Activated T-cell treated with anti-CD3 and anti-CD28 coated beads, Interleukin-2, amount 50 U/mL, for 4 hours (primary cell): ENCODE measurements at regions not wholly inside any gene's neighbourhood (a gene's known extent, or its start where the extent isn't known, plus 50 kb on each side); places are given as distances from the start of the nearest gene placed in this dataset.
"Not testable (repeated sequence)": the region's sequence is repeated elsewhere in the genome, so short reads cannot be mapped to it uniquely, and the experiment has no call there.

Source experiments
- ATAC-seq, 2 donors: fragments of 200-7000 bp; cut with Tn5 transposase; one replicate each; pipeline ENCODE4 v1.10.0; 2021
- DNase-seq: peaks from one replicate; pipeline ENCODE4 v3.0.0-alpha.2; 2020
- H3K27me3 Mint-ChIP-seq: one replicate; pipeline ENCODE4 v1.8.0; 2021; ENCODE audit warnings: low read depth, mixed read lengths
- H3K36me3 Mint-ChIP-seq: one replicate; pipeline ENCODE4 v1.8.0; 2022; ENCODE audit warnings: mixed read lengths; ENCODE audit not compliant: insufficient read depth
- H3K4me1 Mint-ChIP-seq: one replicate; pipeline ENCODE4 v1.8.0; 2021; ENCODE audit warnings: low read depth, mixed read lengths
- H3K4me3 Mint-ChIP-seq: one replicate; pipeline ENCODE4 v1.8.0; 2021; ENCODE audit warnings: mild to moderate bottlenecking, moderate library complexity, mixed read lengths
- H3K9me3 Mint-ChIP-seq: one replicate; pipeline ENCODE4 v1.8.0; 2021; ENCODE audit warnings: mixed read lengths

DNA sequence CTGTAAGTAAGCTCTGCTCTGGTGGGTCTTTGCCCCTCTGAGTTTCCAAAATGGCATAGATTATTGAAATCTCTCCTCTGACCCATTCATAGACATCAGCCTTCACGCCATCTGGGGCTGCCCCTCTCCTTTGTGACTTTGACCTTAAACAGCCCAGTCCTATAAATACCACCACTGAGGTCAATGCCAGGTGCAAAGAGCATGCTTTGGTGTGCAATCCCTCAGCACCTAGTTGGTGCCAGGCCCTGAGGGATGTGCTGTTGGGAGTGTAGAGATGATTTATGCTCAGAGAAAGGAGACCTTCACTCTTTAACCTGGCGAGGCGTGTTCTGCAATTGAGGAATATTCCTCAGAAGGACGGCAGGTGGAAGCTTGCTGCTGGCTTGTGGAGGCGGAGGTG lies 121.7 kb upstream of the TSHZ3 start:
- Mint-ChIP-seq H3K4me1 (no peaks in the 10 kb centered on the region), H3K36me3 (no peaks in the 10 kb centered on the region), H3K9me3 (no peaks in the 10 kb centered on the region), H3K27me3 (peaks cover 9% of the 10 kb centered on the region), H3K4me3 (no peak overlapping the region)
- ATAC-seq (no peak), DNase-seq (no peak)

DNA sequence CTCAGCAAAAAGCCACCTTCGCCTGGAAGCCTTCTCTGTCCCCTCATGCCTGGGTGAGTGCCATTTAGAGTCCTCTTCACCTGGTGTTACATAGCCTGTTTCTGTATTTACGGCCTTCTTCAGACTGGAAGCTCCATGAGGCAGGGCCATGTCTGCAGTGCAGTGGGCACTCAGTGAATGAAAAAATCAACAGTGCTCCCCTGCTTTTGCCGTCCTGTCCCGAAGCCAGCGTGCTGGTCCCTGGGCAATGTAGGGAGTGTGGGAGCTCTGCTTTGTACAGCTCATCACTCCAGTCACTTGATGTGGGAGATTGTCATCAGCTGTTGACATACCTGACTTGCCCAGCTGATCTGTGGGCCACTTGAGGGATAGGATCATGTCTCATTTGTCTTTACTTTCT lies 129.0 kb upstream of the TSHZ3 start:
- Mint-ChIP-seq H3K4me1 (no peaks in the 10 kb centered on the region), H3K9me3 (no peaks in the 10 kb centered on the region), H3K4me3 (no peak overlapping the region), H3K27me3 (peaks cover 8% of the 10 kb centered on the region), H3K36me3 (no peaks in the 10 kb centered on the region)
- ATAC-seq (no peak), DNase-seq (no peak)

DNA sequence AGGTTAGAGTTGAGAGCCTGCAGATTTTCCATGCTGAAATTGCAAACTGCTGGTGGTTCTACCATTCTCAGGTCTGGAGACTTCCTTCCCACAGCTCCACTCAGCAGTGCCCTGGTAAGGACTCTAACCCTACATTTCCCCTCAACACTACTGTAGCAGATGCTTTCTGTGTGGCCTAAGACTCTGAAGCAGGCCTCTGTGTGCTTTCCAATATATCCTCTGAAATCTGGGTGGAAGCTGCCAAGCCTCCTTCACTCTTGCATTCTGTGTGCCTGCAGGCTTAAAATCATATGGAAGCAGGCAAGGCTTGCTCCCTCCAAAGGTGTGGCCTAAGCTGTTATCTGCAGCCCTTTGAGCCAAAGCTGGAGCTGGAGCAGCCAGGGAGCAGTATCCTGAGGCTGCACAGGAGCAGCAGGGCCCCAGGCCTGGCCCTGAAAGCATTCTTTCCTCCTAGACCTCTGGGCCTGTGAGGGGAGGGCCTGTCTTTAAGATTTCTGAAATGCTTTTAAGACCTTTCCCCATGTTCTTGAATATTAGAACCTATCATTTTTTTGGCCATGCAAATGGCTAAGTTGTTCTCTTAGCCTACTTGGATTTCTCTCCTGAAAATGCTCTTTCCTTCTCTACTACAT lies 134.1 kb upstream of the TSHZ3 start:
- Mint-ChIP-seq H3K4me3 (no peak overlapping the region), H3K36me3 (no peaks in the 10 kb centered on the region), H3K4me1 (no peaks in the 10 kb centered on the region)

DNA sequence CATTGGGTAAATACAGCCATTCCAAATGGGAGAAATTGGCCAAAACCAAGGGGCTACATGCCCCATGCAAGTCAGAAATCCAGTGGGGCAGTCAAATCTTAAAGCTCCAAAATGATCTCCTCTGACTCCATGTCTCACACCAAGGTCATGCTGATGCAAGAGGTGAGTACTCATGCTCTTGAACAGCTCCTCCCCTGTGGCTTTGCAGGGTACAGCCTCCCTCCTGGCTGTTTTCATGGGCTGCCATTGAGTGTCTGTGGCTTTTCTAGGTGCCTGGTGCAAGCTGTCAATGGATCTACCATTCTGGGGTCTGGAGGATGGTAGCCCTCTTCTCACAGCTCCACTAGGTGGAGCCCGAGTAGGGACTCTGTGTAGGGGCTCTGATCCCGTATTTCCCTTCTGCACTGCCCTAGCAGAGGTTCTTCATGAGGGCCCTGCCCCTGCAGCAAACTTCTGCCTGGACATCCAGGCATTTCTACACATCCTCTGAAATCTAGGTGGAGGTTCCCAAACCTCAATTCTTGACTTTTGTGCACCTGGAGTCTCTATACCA lies 135.7 kb upstream of the TSHZ3 start:
- ATAC-seq, H3K4me3 Mint-ChIP-seq, H3K36me3 Mint-ChIP-seq, H3K27me3 Mint-ChIP-seq, H3K4me1 Mint-ChIP-seq, DNase-seq: not testable (repeated sequence)
- peaks cover 17% of the 10 kb centered on the region for H3K9me3 Mint-ChIP-seq

More for the DNA sequence above, 134.1 kb upstream of the TSHZ3 start:
- Mint-ChIP-seq H3K9me3 (peaks cover 17% of the 10 kb centered on the region), H3K27me3 (peaks cover 6% of the 10 kb centered on the region)
- no peak for ATAC-seq
- DNase-seq, result no peak

DNA sequence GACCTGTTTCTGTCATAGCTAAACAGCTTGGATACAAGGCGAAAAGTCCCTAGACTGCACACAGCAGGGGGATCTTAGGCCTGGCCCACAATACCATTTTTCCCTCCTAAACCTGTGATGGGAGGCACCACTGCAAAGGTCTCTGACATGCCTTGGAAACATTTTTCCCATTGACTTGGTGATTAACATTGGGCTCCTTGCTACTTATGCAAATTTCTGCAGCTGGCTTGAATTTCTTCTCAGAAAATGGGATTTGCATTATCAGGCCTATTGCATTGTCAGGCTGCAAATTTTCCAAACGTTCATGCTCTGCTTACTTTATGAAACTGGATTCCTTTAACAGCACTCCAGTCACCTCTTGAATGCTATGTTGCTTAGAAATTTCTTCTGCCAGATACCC lies 136.2 kb upstream of the TSHZ3 start:
- H3K36me3 Mint-ChIP-seq, result no peaks in the 10 kb centered on the region
- ATAC-seq, result no peak
- peaks cover 17% of the 10 kb centered on the region for H3K9me3 Mint-ChIP-seq
- H3K27me3 Mint-ChIP-seq, result peaks cover 2% of the 10 kb centered on the region
- H3K4me1 Mint-ChIP-seq, result no peaks in the 10 kb centered on the region
- no peak overlapping the region for H3K4me3 Mint-ChIP-seq
- DNase-seq, result no peak

DNA sequence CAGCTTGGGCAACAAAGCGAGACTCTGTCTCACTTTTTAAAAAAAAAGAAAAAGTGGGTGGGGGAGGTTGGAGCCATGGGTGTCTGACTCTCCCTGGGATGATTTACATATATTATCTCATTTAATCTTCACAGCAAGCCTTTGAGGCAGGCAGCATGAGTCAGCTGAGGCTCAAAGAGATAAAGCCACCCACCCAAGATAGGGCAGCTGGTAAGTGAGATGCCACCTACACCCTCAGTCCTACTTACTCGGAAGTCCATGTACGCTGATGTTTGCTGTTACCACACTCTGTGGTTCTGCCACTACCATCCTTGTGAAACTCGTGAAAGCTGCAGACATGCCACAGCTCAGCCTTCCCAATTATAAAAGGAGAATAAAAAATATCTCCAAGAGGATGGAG lies 142.0 kb upstream of the TSHZ3 start:
- ATAC-seq, result no peak
- no peak for DNase-seq
- Mint-ChIP-seq H3K4me1 (no peaks in the 10 kb centered on the region), H3K9me3 (no peaks in the 10 kb centered on the region), H3K36me3 (no peaks in the 10 kb centered on the region), H3K4me3 (no peak overlapping the region), H3K27me3 (no peaks in the 10 kb centered on the region)

DNA sequence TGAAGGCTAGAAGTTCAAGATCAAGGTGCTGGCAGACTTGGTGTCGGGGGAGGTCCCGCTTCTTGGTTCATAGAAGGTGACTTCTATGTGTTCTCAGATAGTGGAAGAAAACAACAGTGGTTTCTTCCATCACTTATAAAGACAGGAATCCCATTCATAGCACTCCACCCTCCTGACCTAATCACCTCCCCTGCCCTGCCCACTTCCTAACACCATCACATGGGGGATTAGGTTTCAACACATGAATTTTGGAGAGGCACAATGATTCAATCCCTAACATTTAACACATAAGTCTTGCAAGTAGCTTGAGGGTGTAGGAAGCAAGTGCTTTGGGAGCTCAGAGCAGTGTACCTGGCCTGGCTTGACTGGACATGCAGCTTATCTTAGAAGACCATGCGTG lies 142.8 kb upstream of the TSHZ3 start:
- Mint-ChIP-seq H3K36me3 (no peaks in the 10 kb centered on the region), H3K9me3 (no peaks in the 10 kb centered on the region), H3K4me3 (no peak overlapping the region), H3K4me1 (no peaks in the 10 kb centered on the region), H3K27me3 (no peaks in the 10 kb centered on the region)
- DNase-seq, result no peak
- ATAC-seq, result no peak

DNA sequence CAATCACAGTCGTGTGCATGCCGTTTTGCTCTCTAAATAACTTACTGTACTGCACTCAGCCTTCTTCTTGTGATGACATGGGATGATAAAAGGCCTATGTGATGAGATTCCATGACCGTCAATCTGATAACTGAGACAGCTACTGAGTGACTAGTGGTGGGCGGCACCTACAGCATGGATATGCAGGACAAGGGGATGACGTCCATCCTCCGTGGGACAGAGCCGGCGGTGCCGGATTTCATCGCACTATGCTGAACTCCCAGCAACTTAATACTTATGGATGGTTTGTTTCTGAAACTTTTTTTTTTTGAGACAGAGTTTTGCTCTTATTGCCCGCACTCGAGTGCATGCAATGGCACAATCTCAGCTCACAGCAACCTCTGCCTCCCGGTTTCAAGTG lies 146.8 kb upstream of the TSHZ3 start:
- DNase-seq (no peak), ATAC-seq (no peak)
- Mint-ChIP-seq H3K36me3 (no peaks in the 10 kb centered on the region), H3K4me1 (no peaks in the 10 kb centered on the region), H3K27me3 (peaks cover 3% of the 10 kb centered on the region), H3K4me3 (no peak overlapping the region), H3K9me3 (no peaks in the 10 kb centered on the region)

DNA sequence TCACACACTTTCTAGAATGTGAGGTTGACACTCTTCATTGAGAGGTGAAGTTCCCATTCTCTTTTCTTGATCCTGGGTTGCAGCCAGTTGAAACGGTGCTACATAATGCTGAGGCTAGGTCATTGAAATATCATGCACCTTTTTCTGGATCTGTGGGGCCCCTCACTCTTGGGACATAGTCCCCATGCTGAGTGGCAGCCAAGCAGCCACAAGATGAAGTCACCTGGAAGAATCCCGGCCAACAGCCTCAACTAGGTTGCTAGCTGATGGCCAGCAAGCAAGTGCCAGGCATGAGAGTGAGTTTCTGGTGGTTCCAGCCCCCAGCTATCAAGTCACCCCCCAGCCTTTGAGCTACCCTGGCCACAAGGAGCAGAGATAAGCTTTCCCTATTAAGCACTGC lies 148.5 kb upstream of the TSHZ3 start:
- Mint-ChIP-seq H3K4me3 (no peak overlapping the region), H3K4me1 (no peaks in the 10 kb centered on the region), H3K9me3 (no peaks in the 10 kb centered on the region), H3K36me3 (no peaks in the 10 kb centered on the region), H3K27me3 (peaks cover 3% of the 10 kb centered on the region)
- ATAC-seq, result no peak
- DNase-seq, result no peak

DNA sequence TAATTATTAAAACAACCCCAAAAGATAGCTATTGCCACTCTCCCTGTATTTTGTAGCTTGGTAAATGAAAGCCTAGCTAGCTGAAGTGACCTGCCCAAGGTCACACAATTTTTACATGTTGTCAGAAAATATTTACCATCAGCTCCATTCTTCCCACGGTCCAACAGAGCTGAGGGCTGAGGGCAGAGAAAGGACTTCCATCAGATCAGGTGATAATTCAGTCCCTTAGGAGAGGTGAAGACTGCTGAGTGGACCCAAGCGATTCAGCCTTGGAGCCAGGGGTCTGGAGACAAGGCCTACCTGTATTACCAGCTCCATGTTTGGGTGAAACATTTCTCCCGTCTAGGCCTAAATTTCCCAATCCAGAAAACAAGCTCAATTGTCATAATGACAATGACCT lies 149.5 kb upstream of the TSHZ3 start:
- peaks cover 3% of the 10 kb centered on the region for H3K27me3 Mint-ChIP-seq
- H3K36me3 Mint-ChIP-seq, result no peaks in the 10 kb centered on the region

DNA sequence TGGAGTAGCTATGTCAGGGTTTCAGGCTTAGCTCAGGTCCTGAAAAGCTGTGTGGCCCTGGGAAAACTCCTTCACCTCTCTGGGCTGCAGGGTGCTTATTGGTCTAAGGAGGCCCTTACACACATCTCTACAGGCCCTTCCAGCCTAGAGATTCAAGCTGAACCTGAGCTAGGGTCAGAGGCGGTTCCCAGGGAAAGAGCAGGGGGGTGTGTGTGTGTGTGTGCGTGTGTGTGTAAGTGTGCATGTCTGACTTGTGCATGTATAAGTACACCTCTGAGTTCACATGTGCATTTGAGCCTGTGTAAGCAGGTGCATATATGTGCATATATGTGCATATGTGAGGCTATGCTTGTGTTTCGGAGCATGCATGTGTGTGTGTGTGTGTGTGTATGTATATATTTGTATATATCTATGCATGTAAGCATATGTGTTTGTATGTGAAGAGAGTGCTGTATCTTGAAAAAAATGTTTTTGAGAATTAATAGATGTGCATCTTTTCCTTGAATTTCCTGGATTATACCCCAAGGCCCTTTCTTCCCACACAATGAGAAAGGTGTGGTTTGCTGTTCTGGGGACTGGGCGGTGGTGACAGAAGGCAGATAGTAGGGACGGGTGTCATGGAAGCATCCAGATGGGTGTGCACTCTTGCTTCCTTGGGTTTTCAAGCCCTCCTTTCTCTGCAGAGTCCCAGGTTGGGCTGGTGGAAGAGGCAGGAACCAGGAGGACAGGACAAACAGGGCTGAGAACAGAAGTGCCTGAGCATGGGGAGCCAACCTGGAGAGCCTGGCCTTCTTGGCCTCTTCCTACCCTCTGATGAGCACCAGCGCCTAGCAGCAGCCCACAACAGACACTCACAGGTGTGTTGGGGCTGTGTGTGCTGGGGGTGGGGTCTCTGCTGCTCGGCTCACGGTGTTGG lies 150.3 kb upstream of the TSHZ3 start:
- Mint-ChIP-seq H3K36me3 (no peaks in the 10 kb centered on the region), H3K9me3 (no peaks in the 10 kb centered on the region), H3K4me3 (no peak overlapping the region), H3K27me3 (peaks cover 3% of the 10 kb centered on the region), H3K4me1 (no peaks in the 10 kb centered on the region)
- ATAC-seq (no peak), DNase-seq (no peak)

More for the DNA sequence above, 149.5 kb upstream of the TSHZ3 start:
- Mint-ChIP-seq H3K9me3 (no peaks in the 10 kb centered on the region), H3K4me3 (no peak overlapping the region), H3K4me1 (no peaks in the 10 kb centered on the region)
- ATAC-seq (no peak), DNase-seq (no peak)

DNA sequence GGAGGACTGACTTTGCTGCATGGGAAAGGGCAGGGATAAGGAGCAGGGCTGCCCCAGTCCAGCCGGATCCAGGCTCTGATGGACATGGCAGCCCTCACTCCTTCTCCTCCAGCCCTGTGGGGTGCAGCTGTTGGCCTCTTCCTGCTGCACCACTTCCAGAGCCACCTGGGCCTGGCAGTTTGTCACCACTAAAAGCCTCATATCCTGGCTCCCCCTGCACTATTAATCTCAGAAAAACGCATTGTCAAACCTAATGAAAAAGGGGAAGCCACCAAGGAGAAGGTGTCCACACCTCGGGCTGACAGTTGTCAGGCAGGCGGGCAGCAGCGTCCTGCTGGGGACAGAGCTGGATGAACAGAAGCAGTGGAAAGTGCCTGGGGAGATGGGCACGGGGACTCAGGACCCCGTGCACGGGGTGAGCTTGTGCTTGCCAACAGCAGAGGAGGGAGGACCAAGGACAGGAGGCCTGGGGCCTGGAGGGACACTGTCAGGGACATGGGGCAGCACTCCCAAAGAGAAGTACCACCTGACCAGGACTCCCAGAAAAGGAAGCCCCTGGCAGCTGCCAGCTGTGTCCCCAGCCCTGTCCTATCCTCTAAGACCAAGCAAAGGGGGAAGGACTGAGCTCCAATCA lies 151.1 kb upstream of the TSHZ3 start:
- Mint-ChIP-seq H3K27me3 (peaks cover 3% of the 10 kb centered on the region), H3K4me1 (no peaks in the 10 kb centered on the region), H3K9me3 (no peaks in the 10 kb centered on the region), H3K4me3 (no peak overlapping the region), H3K36me3 (no peaks in the 10 kb centered on the region)
- ATAC-seq (no peak), DNase-seq (no peak)

DNA sequence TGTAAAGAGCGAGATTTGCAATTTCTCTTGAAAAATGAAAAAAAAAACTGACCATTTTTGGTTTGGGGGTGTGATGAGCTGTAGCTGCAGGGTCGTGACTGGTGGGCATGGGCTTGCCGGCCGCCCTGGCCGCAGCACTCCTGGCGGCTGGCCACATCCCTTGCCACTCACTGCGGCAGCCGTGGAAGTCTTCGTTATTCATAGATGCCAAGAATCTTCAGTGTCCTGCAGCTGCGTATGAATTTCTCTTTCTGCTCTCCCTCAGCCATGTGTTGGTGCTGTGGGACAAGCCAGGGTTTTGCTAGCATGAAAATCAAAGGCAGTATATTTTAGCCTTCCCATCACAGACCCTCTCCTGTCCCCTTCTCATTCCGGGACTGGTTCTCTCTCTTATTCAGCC lies 151.7 kb upstream of the TSHZ3 start:
- H3K4me3 Mint-ChIP-seq, result no peak overlapping the region
- no peaks in the 10 kb centered on the region for H3K4me1 Mint-ChIP-seq
- H3K9me3 Mint-ChIP-seq, result no peaks in the 10 kb centered on the region
- no peaks in the 10 kb centered on the region for H3K36me3 Mint-ChIP-seq
- DNase-seq, result no peak
- ATAC-seq, result no peak
- peaks cover 3% of the 10 kb centered on the region for H3K27me3 Mint-ChIP-seq

DNA sequence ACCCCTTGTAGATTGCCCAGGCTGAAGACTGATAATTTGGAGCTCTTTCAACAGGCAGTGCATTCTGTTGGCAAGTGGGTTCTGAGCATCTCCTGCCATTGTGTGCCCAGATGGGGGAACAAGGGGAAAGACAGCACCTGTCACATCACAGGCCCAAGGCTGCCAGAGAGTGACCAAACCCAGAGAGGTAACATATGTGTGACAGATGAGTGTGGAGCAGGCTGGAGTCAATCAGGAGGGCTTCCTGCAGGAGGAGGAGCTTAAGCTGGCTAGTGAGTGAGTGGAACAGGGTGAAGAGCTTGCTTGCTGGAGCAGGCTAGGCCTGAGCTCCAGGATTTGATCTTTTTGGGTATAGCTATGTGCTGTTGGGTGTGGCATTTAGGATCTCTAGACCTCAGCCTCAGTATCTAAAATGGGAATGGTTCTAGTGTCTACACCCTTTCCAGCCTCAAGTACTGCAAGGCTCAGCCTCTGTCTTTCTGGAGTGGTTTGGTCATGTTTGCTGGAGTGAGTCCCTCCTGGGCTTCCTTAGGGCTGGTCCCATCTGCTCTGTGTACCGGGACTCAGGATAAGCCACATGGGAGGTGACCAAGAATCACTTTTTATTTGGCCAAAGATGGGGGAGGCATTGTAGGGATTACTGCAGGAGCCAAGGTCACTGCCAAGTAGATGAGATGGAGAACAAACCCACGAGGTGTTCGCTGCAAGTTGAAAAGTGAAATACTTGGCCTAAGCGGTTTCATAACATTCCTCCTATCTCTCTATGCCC lies 152.4 kb upstream of the TSHZ3 start:
- Mint-ChIP-seq H3K4me3 (no peak overlapping the region), H3K27me3 (peaks cover 3% of the 10 kb centered on the region), H3K9me3 (no peaks in the 10 kb centered on the region), H3K36me3 (no peaks in the 10 kb centered on the region), H3K4me1 (no peaks in the 10 kb centered on the region)
- no peak for ATAC-seq
- DNase-seq, result no peak
